Sigmoid colon (tissue), 4 donors: ENCODE measurements at regions not wholly inside any gene's neighbourhood (a gene's known extent, or its start where the extent isn't known, plus 50 kb on each side); places are given as distances from the start of the nearest gene placed in this dataset.

ENCODE experiments used
- CTCF ChIP-seq, 4 experiments: fragments of 450-650 bp in 3 of 4; fragments of 200-600 bp in 1 of 4; IDR thresholded peaks; one replicate each; pipeline ENCODE4 v1.5.1; 2016 to 2019; ENCODE audit warnings: antibody characterized with exemption in 4 of 4, mild to moderate bottlenecking in 3 of 4, moderate library complexity in 2 of 4
- POLR2A ChIP-seq, 2 donors: fragments of 450-650 bp; IDR thresholded peaks; one replicate each; pipeline ENCODE4 v1.6.1; 2016; ENCODE audit warnings: antibody characterized with exemption in 2 of 2, mild to moderate bottlenecking in 2 of 2, moderate library complexity in 2 of 2
- POLR2AphosphoS5 ChIP-seq, 4 donors: sonication (generic); formaldehyde crosslinking; IDR thresholded peaks; one replicate each; pipeline ENCODE4 v1.6.1; 2017; ENCODE audit warnings: antibody characterized with exemption in 4 of 4

GRCh38 chr12:4069670-4070010, 196.4 kb upstream of the PARP11 start:
- TF ChIP-seq POLR2A (IDR thresholded peaks at IDR 0.05) = no peak
- no peak for TF ChIP-seq CTCF (IDR thresholded peaks at IDR 0.05)
- no peak for TF ChIP-seq POLR2AphosphoS5 (IDR thresholded peaks at IDR 0.05)
